HepG2 (cell line): ENCODE measurements at regions not wholly inside any gene's neighbourhood (a gene's known extent, or its start where the extent isn't known, plus 50 kb on each side); places are given as distances from the start of the nearest gene placed in this dataset.

Experiments
- KDM5A ChIP-seq: fragments of 200-600 bp; sonication (generic); IDR thresholded peaks from 2 replicates; pipeline ENCODE4 v1.7.0; 2018; ENCODE audit warnings: antibody characterized with exemption, mild to moderate bottlenecking, low read length, borderline replicate concordance
- ZNF136 ChIP-seq: sonication (generic); formaldehyde crosslinking; IDR thresholded peaks from 2 replicates; pipeline ENCODE4 v1.8.1; 2022; ENCODE audit warnings: low read depth, mild to moderate bottlenecking, moderate library complexity, missing genetic modification reagents
- TF ChIP-seq, protein P1 (sequence below): sonication (generic); formaldehyde crosslinking; IDR thresholded peaks from 2 replicates; pipeline ENCODE4 v1.5.0; 2020; ENCODE audit warnings: mild to moderate bottlenecking, missing genetic modification reagents, moderate library complexity

DNA sequence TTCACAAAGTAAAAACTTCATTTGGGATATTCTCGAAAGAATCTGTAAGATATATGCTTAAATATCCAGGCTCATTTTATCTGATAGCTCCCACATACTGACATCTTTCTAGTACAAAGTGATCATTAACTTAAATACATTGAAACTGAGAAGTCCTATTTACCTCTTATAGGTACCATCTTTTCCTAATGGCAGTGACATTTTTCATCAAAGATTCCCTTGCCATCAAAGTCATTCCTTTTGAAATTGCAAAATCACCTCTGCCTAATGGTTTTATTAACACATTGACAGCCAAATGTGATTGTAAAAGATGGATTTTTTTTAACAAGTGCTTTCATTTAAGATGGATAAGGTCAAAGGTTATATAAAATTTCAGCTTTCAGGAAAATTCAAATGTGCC is 346.6 kb downstream of the MFSD1 start:
- no peak for TF ChIP-seq KDM5A
- TF ChIP-seq ZNF136 (CRISPR knock-in tag): no peak
- TF ChIP-seq, protein P1, sequence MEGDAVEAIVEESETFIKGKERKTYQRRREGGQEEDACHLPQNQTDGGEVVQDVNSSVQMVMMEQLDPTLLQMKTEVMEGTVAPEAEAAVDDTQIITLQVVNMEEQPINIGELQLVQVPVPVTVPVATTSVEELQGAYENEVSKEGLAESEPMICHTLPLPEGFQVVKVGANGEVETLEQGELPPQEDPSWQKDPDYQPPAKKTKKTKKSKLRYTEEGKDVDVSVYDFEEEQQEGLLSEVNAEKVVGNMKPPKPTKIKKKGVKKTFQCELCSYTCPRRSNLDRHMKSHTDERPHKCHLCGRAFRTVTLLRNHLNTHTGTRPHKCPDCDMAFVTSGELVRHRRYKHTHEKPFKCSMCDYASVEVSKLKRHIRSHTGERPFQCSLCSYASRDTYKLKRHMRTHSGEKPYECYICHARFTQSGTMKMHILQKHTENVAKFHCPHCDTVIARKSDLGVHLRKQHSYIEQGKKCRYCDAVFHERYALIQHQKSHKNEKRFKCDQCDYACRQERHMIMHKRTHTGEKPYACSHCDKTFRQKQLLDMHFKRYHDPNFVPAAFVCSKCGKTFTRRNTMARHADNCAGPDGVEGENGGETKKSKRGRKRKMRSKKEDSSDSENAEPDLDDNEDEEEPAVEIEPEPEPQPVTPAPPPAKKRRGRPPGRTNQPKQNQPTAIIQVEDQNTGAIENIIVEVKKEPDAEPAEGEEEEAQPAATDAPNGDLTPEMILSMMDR: no peak
